NCI-H187 (cell line): ENCODE measurements at regions not wholly inside any gene's neighbourhood (a gene's known extent, or its start where the extent isn't known, plus 50 kb on each side); places are given as distances from the start of the nearest gene placed in this dataset.
"Not testable (repeated sequence)": the region's sequence is repeated elsewhere in the genome, so short reads cannot be mapped to it uniquely, and the experiment has no call there.

ENCODE experiments used
- DNase-seq, 2 experiments: peaks; one replicate each; lab custom pipeline; 2025; lab: John Stamatoyannopoulos, UW

DNA sequence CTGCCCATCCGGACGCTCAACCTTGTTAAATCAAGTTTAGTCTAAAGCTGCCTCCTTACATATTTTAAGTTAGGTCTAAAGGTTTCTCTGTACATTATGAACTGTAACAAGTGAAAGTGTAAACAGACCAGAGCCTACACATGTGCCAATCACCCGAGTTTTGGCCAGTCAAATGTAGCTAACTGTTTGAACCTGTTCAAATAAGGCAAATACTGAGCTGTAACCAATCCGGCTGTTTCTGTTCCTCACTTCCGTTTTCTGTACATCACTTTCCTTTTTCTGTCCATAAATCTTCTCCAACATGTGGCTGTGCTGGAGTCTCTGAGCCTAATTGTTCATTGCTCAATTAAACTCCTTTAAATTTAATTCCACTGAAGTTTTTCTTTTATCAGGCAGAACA is 113.3 kb upstream of the SHISA3 start:
- DNase-seq = no peak

DNA sequence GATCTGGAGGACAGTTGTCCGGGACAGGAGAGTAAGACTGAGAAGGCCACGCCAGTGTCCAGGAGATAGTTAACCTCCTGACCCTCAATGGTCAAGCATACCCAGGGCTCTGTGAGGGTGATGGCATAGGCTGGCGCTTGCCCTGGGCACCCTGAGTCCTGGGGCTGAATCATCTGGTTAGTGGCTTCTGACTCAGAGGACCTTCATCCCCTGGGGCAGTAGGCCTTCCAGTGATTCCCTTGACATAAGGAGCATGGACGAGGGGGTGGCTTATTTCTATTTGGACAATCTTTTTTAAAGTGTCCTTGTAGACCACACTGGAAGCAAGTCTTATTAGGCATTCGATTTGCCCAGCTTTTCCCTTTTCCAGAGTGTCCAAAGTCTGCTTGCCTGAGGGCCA is 108.4 kb upstream of the SHISA3 start:
- not testable (repeated sequence) for DNase-seq

DNA sequence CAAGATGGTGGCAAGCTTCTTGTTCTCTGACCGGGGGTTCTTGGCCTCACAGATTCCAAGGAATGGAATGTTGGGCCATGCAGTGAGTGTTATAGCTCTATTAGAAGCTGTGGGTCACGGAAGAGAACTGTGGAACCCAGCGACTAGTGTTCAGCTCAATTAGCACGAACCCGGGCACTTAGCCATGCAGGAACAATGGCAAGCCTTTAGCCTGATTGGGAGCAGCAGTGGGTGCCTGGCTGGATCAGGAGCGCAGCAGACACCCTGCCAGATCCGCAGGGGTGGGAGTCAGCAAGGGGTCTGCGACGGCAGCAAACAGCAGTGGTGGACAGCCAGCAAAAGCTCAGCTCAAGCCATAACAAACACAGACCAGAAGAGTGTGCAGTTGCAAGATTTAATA is 105.1 kb upstream of the SHISA3 start:
- DNase-seq = not testable (repeated sequence)

DNA sequence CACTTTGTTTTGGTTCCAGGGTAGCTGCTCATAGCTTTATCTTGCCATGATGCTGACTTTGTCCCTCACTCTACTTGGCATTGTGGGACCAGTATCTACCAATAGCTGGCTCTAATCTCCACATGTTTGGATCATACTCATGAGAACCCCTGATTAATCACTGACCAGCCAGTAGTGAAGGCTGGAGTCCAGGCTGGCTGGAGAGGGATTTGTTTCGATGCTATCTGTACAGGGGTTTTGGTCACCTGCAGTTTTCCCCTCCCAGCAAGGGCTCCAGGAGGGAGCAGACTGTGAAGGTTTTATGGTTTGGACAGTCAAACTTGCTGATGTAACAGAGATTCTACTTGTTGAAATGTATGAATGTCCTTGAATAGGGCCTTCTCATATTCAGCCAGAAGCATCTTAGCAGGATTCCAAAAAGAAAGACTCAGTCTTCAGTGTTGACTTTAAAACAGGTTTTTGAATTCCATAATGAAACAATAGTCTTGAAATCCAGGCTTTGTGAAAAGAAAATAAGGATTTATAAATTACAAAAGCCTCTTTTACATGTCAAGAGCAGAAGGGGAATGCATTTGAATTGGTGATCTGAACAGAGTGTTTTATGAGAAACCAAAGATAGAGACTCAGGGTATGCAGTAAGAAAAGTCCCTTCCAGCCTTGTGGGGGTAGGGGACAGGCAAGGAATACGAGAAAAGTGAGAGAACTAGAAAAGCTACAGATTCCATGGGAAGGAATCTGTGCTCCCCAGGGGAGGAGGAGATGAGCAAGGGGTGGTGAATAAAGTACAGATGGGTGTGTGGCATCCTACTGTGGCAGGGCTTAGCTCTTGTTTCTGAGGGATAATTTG is 103.1 kb upstream of the SHISA3 start:
- no peak for DNase-seq

- no peak for DNase-seq
Observed at GRCh38 chr4:42296196-42296595, 101.1 kb upstream of the SHISA3 start.

GRCh38 chr4:42302348-42302747 is 94.9 kb upstream of the SHISA3 start:
- no peak for DNase-seq

DNA sequence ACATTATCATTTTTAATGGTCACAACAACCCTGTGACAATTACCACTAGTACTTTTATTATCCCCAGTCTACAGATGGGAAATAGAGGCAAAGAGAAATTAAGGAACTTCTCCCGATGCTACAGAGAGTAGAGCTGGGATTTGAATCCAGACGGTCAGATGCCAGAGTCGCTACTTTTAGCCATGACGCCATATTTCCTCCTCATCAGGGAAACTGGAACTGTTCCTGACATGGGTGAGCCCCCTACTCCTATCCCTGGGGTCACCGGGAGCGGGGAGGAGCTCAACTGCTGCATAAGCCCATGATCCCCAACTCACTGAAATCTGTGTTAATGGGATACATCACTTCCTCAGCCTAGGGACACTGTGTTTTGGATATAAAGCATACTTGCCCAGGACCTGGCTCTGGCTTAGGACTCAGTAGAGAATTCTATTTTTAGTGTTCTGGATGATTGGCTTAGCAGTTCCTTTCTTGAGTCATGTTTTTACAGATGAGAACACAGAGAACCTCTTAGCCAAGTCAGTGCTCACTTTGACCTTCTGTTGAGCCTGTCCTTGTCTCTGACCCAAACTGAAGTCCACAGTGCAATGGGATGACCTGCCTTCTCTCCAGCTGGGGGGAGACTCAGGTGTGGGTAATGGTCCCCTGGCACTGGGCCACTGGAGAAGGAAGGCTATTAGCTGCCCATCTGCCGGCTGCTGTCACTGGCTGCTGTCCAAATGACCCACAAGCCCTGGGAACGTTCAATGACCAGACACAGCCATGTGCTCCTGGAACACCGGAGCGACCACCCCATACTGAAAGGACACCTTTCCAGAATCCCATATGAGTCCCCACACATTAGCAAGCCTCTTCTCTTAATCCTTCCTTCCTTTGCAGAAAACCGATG is 90.8 kb upstream of the SHISA3 start:
- no peak for DNase-seq

DNA sequence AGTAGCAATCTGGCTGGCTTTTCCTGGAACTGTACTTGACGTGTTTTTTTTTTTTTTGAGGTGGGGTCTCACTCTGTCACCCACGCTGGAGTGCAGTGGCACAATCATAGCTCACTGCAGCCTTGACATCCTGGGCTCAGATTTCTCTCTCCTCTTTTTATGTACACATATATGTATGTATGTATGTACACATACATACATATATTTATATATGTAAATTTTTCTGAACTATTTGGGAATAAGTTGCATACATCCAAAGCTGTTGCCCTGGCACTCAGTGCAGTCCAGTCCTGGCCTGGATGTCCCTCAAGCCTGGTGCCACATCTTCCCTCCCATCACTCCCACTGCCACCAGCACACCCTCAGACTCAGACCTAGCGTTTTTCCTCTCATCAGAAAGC is 89.0 kb upstream of the SHISA3 start:
- DNase-seq = no peak

DNA sequence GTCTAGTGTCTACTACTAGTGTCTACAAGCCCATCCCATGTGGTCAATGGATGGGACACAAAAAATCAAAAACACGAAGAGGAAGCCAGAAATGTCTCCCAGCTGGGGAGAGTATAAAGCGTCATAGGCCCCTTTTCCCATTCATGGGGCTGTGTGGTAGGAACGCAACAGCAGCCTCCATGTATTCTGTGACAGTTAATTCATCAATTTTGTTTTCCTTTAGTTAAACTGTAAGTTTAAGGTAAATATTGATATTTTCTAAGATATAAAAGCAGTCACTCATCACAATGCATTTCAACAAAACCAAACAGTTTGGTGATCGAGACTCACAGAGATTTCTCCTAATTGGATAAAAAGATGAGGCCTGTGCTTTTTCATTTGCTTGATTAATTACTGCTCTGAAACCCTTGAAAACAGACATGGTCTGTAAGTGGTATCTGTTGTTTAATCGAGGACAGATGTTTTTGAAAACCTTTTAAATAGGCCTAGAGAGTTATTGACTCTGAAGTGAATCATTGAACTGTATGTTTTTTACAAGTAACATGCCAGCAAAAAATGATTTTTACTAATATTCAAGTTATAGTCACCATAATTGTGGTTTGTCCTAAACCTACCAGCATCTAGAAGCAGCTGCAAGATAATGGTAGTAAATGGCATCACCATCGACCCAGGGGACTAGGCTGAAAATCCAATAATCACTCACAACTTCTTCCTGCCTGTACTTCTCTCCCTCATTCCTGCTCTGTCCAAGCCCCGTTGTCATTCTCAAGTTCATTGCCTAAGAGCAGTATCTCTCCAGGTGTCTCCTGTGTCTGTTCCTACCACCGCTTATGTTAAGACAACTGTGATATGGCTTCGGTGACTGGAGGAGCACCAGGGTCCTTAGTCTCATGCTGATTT is 87.7 kb upstream of the SHISA3 start:
- no peak for DNase-seq

- DNase-seq = no peak
Observed at GRCh38 chr4:42310358-42310757, 86.9 kb upstream of the SHISA3 start.

GRCh38 chr4:42310806-42311205 is 86.5 kb upstream of the SHISA3 start:
- DNase-seq = no peak

GRCh38 chr4:42311591-42311990 is 85.7 kb upstream of the SHISA3 start:
- DNase-seq = no peak

- not testable (repeated sequence) for DNase-seq
Observed at GRCh38 chr4:42313420-42313819, 83.9 kb upstream of the SHISA3 start.

- DNase-seq = no peak
Observed at GRCh38 chr4:42313872-42314271, 83.4 kb upstream of the SHISA3 start.

DNA sequence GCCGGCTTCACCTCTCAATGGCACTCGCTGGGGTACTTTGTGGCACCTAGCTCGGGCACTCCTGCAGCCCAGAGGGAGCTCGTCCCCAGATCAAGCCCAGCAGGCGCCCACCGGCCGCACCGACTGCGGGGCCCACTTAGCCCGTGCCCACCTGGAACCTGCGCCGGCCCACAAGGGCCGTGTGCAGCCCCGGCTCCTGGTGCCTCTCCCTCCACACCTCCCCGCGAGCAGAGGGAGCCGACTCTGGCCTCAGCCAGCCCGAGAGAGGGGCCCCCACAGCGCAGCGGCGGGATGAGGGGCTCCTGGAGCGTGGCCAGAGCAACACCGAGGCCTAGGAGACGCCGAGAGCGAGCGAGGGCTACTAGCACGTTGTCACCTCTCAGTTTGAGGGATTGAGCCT is 82.1 kb upstream of the SHISA3 start:
- no peak for DNase-seq

DNA sequence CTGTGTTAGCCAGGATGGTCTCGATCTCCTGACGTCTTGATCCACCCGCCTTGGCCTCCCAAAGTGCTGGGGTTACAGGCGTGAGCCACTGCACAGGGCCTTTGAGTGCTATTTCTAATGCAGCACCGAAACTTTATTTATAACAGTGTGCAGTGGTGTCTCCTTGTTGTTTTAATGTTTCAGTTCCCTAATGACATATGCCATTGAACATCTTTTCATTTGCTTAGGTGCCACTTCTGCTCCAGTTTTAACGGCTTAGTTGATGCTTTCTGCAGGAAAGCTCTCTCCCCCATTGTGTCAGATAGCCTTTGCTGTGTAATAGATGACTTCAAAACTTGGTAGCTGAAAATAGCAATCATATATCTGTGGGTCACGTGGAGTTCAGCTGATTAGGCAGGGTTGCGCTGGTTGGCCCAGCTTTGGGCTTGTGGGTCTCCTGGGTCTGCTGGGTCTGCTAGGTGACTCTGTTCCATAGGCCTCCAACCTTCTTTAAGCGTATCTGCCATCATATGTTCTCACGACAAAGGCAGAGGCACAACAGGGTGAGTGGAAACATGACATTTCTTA is 76.4 kb upstream of the SHISA3 start:
- DNase-seq = no peak

DNA sequence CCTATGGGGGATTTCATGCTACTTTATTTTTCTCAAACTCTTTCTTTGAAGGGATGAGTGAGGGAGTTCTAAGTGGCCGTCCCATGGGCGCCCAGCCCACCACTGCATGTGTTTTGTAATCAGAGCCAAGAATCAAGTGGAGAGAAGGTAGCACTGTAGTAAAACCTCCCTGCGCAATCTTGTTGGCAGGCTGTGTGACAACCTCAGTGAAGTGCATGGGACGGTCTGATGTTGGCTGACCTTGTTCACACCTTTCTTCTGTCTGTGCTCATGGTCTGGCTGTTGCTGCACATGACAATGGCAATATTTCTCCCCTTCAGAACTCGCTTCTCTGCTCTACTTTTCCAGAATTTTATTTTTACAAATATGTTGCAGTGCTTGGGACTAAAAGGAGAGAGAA is 71.2 kb upstream of the SHISA3 start:
- no peak for DNase-seq

DNA sequence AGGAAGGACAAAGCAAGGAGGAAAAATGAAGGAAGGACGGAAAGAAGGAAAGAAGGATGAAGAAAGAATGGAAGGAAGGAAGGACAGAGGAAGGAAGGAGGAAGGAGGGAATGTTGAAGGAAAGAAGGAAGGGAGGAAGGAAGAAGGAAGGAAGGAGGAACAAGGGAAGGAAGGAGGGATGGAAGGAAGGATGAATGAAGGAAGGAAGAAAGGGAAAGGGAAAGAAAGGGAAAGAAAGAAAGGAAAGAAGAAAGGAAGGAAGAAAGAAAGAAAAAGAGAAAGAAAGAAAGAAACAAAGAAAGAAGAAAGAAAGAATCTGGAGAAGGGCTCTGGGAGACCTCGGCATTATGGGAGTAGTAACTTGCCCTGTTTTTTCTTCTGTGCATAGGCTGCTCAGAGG is 70.8 kb upstream of the SHISA3 start:
- DNase-seq = no peak

DNA sequence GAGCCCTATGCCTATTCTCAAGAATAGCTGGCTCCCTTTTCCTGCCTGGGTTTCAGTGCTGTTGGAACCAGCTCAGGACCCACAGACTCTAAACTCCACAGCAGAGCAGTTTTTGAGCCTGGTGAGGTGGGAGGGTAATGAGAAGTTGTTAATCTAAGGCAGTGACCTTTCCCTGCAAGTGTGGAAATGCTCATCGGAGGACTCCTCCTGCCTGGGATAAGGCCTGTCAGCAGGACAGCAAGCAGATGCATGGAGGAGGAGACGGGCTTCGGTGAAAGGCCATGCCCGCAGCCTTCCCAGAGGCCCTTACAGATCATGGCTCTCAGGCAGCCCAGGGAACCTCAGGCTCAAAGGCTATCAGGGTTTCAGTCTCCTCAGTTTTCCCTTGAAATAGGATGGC is 70.0 kb upstream of the SHISA3 start:
- DNase-seq = no peak

DNA sequence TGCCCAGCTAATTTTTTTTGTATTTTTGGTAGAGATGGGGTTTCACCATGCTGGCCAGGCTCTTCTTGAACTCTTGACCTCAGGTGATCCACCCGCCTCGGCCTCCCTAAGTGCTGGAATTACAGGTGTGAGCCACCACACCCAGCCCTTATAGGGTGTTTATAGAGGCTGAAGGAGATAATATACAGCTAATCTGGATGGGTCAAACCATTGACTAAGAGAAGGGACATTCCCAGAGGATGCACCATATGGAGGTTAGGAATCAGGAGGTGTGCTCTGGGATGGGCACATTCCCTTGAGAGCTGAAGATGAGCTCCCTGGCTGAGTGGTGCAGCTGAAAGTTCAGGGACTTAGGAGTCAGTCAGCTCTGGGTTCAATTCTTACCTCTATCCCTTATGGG is 68.3 kb upstream of the SHISA3 start:
- DNase-seq = no peak

- no peak for DNase-seq
Observed at GRCh38 chr4:42329421-42329820, 67.9 kb upstream of the SHISA3 start.
